SW480 (cell line): ENCODE measurements at regions not wholly inside any gene's neighbourhood (a gene's known extent, or its start where the extent isn't known, plus 50 kb on each side); places are given as distances from the start of the nearest gene placed in this dataset.
A peak's percentile ranks its signal among the peaks of the same experiment; 100 is the strongest.

Experiments
- DNase-seq: peaks from one replicate; pipeline ENCODE4 v3.0.0-alpha.2; 2016; ENCODE audit warnings: low spot score

DNA sequence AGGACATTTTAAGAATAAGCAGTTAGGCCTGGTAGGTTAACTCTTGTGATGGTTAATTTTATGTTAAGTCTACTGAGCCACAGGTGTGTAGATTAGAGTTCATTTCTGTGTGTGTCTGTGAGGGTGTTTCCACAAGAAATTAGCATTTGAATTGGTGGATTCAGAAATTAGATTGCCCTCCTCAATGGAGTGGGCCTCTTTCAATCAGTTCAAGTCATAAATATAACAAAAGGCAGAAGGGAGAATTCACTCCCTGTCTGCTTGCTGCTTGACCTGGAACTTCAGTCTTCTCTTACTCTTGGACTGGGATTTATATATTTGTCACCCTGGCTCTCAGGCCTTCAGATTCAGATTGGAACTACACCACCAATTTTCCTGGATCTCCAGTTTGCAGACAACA is 55.3 kb upstream of the POM121L12 start:
- DNase-seq: no peak

DNA sequence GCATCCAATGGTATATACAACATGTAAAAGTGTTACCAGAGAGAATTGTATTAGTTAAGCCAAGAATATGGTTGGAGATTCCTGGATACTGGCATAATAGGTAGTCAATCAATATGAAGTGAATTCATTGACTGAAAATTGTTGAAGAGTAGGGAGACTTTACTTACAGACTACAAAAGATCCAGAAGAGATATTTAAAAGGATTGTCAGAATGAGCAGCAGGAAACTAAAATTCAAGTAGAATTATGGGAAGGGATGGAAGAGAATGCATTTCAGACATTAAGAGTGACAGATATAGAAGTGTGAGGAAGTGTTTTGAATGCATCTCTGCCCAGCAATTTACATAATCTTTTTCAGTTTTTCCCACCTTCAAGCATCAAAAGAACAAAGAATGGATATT is 62.3 kb upstream of the POM121L12 start:
- no peak for DNase-seq

DNA sequence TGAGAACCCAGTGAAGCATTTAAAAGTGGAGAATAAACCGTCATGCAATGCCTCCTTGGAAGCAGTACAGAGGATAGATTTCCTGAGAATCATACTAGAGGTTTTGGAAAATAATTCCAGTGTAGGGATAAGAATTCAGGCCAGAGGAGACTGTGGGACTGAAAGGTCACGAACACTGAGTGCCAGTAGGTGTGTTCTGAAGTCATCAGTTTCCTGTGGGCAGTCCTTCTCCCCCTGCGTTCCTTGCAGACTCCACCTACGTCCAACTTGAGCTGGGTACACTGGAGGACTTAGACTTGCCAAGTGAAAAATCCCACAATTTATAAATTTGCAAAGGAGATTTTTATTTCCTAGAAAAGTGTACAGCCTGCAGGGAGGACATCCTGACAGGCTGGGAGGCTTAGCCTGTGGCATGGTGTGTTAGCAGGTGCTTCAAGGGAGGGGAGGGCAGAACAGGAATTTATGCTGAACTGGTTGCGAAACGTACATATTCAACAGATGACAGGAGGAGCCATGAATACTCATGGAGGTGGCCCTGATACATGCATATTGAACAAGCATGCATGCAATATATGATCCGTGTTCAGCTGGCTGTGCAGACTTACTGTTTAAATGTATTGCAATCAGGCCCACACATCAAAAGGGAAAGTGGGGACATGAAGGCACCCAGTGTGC is 72.9 kb upstream of the POM121L12 start:
- no peak for DNase-seq

DNA sequence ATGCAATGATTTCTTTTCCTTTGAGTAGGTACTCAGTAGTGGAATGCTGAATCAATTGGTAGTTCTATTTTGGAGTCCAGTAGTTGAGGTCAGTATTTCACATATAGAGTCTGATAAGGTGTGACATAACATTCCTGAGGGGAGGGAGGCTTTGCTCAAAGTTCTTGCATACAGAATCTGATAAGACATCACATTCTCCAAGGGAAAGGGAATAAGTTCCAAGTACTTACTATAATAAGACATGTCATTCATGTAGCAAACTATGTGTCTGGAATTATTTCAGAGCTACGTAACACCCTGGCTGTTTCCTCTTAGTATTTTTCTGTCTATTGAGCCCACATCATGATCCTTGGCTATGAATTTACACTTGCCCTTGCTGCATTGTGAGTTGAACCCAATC is 74.3 kb upstream of the POM121L12 start:
- no peak for DNase-seq

DNA sequence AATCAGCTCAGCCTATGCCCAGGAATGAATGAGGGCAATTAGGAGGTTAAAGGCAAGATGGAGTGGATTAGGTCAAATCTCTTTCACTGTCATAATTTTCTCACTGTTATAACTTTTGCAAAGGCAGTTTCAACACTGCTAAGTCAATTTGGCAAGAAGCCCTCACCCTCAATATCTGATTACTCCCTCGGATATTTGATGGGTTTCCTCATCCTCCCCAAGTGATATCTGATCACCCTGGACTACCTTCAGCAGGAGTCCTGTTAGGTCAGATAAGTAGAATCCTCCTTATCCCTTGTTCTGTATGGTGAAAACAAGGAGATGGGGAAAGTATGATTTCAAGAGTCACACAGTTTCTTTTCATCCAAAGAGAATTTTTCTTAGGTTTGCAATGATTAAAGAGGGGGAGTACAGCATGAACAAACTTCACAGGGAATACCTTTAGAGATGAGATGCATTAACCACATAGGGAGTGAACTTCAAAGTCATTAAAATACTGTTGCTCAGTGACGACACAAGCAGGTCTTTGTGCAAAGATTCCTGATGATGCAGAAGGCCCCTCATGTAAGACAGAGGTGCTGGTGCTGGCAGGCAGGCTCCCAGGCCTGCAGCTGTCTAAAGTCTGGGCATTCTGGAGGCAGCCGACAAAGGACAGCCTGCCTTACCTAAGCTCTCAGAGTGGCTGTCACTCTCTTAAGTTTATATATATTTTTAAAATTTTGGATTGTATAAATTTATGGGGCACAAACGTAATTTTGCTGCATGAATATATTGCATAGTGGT is 75.4 kb upstream of the POM121L12 start:
- DNase-seq: peak; percentile 35

DNA sequence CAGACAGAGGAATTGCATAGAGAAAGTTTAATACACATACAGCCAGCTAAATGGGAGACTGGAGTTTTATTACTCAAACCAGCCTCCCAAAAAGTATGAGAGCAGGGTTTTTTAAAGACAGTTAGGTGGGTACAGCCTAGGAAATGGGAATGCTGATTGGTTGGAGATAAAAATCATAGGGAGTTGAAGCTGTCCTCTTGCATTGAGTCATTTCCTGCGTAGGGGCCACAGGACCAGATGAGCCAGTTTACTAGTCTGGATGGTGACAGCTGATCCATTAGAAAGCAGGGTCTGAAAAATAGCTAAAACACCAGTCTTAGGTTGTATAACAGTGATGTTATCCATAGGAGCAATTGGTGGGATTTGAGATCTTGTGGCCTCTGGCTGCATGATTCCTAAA is 76.1 kb upstream of the POM121L12 start:
- no peak for DNase-seq

DNA sequence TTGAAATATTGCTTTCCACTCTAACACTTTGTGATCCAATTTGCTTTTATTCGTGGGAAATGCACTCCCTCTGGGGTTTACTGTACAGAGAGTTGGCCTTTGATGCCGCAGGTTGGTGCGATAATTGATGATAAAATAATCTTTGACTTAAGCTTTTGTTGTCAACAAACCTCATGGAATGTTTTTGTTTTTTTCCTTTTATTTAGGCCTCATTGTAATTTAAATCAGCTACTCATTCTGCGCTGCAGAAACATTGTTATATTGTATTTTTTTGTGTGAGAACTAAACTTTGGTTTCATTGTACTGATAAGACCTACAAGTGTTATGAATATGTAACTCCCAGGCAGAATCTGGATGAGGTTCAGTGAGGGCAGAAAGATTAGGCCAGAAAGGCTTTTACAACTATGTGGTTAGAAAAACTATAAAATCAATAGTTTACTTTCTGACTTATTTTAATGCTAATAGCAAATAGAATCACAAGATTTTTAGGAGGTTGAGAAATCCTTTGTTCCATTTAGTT is 76.8 kb upstream of the POM121L12 start:
- DNase-seq: no peak

DNA sequence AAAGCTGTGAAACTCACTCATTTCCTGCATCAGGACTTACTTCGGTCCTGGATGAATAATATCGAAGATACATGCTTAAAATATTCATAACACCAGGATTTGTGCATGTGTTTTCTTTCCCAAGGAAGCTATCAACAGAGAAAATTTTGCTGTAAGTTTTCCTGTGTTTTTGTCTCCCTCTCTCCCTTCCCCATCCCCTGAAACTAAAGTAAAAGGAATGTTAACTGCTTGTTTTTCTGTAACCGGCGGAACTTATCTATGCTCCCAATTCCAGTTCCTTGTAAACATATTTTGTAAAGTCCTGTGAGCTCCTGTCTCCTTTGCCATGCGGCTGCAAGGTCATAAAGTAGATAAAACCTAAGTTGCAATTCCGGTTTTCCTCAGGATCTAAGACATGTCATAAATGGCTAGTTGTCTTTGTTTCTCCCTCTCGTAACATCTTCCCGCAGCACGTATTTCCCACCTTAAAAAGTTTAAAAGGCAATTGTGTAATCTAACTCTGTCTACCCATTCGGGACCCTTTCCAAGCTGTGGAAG is 79.0 kb upstream of the POM121L12 start:
- DNase-seq: no peak

DNA sequence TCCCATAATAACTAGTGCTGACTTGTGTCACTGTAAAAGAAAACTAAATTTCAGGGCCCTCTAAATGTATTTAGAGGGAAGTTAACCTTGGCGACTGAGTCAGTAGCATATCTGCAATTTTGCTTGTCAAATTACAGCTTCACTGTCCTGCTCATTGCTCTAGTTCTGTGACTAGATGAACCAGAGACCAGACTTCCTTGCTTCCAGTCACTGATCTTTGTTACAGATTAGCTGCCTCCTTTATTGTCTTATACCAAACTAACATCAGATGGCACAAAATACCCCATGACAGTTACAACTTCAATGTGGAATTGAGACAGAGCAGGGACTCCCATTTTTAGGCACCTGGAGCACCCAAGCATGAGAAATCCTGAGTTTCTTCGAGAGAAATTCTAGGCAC is 79.9 kb upstream of the POM121L12 start:
- DNase-seq: no peak

DNA sequence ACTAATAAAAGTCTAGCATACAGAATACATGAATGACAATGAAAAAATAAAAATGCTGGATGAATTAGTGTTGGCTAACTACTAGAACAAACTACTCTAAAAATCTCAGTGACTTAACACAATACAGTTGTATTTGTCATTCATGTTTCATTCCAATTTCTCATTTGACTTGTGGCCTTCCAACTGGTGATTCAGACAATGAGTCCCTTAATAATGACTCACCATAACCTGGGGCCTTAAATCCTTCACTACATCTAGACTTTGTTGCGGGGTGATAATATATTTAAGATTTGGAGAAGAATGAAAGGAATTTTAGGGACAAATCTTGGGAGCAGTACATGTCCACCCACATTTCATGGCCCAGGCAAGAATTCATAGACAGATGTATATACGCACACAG is 90.5 kb upstream of the POM121L12 start:
- no peak for DNase-seq

DNA sequence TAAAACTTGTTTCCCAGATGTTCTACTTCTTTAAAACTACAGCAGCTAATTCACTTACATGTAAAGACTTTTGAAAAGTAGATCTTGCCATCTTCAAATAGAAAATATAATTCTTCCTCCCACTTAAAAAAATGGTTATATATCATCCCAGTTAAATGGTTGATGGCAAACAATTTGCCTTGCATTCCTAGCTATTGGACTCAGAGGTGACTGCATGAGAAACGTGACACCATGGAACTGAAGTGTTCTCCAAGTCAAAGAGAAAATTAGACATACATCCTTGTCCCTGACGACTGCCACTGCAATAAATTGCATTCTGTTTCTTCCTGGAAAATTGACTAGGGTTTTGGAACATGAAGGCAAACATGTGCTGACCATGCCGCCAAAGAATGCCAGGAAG is 95.0 kb upstream of the POM121L12 start:
- DNase-seq: no peak

DNA sequence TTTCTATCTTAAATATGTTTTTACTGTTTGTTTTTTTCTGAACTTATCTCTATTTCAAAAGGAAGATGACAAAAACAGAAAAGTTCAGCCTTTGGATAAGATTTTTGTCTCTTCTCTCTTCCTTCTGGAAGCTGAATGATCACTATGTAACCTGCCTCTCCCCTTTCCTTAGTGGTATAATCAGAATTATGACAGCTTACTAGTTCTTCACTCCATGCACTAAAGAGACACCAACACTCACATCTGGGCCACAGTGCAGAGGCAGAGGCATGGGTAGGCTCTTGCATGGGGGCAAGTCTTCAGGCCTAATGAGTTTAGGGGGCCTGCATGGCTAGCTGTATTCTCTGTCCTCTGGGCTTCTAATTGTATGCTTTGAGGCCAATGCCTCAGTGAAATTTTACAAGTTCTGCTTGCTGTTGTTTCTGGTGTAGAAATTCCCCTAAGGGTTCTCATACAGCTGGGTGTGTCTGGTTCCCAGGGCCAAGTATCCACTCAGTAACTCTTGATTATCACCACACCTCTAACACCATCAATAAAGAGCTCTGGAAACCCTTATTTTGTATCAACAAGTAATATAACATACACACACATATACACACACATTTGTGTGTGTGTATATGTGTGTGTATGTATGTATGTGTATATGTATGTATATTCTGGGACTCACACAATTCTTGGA is 96.8 kb upstream of the POM121L12 start:
- DNase-seq: no peak

DNA sequence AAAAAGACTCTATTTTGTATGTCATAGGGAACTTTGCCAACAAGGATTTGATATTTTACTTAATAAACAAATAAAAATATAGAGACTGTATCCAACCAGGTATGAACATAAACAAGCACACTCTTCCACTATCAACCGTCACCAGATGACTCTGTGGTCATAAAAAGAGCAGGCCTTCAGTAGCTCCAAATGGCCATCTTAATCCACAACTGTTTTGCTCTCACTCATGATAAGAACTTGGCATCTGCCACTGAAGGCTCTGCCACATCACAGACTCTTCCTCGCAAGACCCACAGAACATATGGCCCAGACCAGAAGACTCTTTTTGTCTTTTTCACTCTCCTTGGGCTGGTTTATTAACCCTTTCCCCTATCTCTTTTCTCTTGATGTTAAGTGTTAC is 98.7 kb upstream of the POM121L12 start:
- DNase-seq: no peak

DNA sequence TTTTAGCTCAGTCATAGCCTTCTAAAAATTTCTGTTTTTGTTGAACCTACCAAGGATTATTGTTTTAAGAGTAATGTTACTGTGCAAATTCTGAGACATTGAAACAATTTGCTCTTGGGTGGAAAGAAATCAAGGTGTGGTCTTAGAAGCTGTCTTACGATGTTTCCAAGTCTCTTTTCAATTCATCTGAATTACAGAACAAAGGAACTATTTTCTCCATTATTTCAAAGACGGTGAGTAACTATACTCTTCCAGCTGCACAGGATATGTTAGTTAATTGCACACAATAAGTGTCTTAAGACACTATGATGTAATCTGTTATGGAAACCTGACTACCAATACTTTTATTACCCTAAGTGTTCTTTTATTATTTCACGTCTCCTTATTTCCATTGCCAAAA is 106.8 kb upstream of the POM121L12 start:
- DNase-seq: no peak

DNA sequence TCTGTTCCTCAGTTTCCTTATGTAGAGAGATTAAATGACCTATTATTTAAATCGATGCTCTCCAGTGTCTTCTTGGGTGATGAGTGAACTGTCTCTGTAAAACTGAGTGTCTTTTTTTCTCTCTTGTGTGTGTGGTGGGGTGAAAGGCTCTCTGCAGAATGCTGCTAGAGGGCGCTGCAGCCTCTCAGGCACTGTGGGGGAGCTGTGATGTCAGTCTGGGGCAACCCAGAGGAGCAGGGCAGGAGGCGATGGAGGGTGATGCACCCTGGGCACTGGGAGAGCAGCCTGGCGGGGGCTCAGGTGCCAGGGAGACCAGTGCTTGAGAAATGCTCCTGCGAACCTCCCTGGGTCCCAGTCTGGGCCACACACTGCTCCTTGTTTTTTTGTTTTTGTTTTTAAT is 110.1 kb upstream of the POM121L12 start:
- DNase-seq: no peak

DNA sequence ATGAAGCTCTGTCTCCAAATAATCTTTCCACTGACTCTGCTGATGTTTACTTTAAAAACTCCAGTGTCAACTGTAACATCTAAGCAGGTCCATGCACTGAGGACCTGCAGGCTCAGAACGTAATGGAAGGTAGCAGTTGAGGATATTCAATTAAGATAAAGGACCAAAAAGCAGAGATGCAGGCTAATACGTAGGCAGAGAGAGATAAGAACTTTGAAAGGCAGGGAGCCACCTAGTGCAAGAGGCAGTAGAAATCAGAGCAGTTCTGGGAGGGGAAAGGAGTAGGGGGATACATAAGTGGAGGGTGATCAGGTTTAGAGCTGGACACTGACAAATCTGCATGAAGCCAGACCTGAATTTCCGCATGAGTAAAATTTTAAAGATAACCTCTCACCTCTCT is 114.5 kb upstream of the POM121L12 start:
- DNase-seq: no peak

DNA sequence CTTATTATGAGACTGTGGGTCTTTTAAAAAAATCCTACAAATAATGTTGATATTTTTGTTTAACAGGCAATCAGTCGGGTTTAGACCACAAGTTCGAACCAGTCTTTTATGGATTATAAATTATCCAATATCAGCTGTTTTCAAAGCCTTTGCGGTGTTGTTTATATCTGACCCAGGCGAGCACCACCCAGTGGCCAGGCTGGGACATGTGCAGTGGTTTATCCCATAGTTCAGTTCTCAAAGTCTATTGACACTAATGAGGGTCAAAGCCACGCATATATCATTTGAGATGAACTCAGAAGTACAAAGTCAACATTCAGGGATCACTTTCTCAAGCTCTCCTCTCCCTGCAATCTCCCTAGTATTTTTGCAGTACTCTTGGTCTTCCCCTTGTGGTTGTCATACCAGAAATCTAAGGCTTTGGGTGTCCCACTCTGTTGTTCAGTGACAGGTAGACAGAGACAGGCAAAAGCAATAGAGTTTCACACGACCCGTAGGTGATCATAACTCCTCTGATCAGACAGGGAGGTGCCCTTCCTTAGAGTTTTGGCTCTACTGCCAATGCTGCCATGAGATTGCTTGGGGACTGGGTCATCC is 117.4 kb upstream of the POM121L12 start:
- peak; percentile 26 for DNase-seq

DNA sequence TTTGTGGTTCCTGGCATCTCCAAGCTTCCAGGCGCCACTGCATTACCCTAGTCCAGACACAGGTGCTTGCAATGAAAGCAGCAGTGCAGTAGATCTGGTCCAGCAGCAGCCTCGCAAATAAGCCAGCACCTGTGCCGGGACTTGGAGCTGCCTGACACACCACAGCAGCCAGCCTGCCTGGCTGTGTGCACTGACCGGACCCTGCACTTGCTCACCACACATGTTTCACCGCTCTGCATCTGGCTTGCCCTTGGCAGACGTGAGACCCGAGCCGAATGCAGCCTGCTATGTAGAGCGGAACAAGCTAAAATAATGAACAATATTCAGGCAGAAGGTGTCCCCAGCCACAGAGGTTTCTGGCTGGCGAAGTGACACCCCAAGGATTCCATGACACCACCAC is 123.6 kb upstream of the POM121L12 start:
- no peak for DNase-seq

DNA sequence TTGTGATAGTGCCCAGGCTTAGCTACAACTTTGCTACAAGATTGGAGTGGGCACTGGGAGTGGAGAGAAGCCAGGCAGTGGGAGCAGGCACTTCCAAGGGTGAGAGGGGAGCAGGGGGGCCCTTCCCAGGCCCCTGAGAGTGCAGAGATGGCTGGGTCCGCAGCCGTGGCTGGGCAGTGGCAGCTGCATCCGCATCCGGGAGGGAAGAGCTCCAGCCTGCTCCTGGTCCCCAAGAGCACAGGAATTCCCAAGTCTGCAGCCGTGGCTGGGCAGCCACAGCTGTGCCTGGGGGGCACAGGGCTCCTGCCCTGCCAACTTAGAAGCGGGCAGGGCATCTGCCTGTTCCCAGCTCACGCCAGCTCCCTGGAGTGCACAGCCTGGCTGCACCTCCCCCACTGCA is 124.1 kb upstream of the POM121L12 start:
- no peak for DNase-seq

DNA sequence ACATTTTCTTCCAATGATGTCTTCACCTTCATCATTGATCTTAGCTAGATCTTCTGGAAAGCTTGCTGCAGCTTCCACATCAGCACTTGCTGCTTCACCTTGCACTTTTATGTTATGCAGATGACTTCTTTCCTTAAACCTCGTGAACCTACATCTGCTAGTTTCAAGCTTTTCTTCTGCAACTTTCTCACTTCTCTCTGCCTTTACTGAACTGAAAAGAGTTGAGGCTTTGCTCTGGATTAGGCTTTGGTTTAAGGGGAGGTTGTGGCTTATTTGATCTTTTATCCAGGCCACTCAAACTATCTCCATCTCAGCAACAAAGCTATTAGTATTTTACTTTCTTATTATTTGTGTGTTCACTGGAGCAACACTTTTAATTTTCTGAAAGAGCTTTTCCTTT is 125.5 kb upstream of the POM121L12 start:
- no peak for DNase-seq

DNA sequence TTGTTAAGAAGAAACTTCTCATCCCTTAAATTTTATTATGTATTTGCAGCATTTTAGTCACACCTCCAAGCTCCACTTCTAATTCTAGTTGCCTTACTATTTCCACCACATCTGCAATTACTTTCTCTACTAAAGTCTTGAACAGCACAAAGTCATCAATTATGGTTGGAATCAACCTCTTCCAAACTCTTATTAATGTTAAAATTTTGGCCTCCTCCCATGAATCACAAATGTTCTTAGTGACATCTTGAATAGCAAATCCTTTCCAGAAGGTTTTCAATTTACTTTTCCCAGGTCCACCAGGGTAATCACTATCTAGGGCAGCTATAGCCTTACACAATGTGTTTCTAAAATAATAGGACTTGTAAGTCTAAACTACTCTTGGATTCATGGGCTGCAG is 126.3 kb upstream of the POM121L12 start:
- DNase-seq: no peak

DNA sequence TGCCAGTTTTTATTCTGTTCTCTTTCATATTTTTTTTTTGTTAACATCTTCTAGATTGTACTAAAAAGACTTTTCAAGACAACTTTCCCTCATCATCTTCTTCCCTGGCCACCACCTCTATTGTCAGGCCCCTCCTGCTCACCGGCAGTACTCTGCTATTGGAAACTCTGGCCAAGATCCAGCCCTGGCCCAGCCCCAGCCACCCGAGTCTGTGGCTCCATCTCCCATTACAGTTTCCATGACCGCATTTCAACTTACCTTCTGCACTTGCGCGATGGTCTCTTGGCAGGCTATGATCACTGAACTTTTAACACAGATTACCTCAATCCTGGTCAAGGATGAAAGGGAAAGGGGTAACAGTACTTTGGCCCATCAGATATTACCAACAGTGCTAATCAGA is 137.7 kb upstream of the POM121L12 start:
- DNase-seq: no peak
